Chondrocyte (in vitro differentiated cells): ENCODE measurements at regions not wholly inside any gene's neighbourhood (a gene's known extent, or its start where the extent isn't known, plus 50 kb on each side); places are given as distances from the start of the nearest gene placed in this dataset.
A peak's percentile ranks its signal among the peaks of the same experiment; 100 is the strongest.

Experiments
- DNase-seq: peaks from one replicate; pipeline ENCODE4 v3.0.0; 2021; ENCODE audit warnings: mixed read lengths, low spot score
- H3K27ac Mint-ChIP-seq: one replicate; pipeline ENCODE4 v1.8.0; 2021; ENCODE audit warnings: mild to moderate bottlenecking, moderate library complexity, mixed read lengths; ENCODE audit not compliant: unreplicated experiment
- H3K27me3 Mint-ChIP-seq: 2 replicates; pipeline ENCODE4 v1.8.0; 2021; ENCODE audit warnings: low read depth, mixed read lengths
- H3K36me3 Mint-ChIP-seq: 2 replicates; pipeline ENCODE4 v1.8.0; 2021; ENCODE audit warnings: low read depth, mixed read lengths
- H3K4me1 Mint-ChIP-seq: 2 replicates; pipeline ENCODE4 v1.8.0; 2021; ENCODE audit warnings: low read depth, mild to moderate bottlenecking, mixed read lengths
- H3K4me3 Mint-ChIP-seq: one replicate; pipeline ENCODE4 v1.8.0; 2021; ENCODE audit warnings: mild to moderate bottlenecking, moderate library complexity, mixed read lengths; ENCODE audit not compliant: unreplicated experiment
- H3K9me3 Mint-ChIP-seq: 2 replicates; pipeline ENCODE4 v1.8.0; 2021; ENCODE audit warnings: low read depth, mixed read lengths
- TF ChIP-seq, protein P1 (sequence below): fragments of 200-600 bp; sonication (generic); IDR thresholded peaks from 2 replicates; pipeline ENCODE4 v1.5.0; 2021; ENCODE audit warnings: antibody characterized with exemption, mild to moderate bottlenecking, moderate library complexity

DNA sequence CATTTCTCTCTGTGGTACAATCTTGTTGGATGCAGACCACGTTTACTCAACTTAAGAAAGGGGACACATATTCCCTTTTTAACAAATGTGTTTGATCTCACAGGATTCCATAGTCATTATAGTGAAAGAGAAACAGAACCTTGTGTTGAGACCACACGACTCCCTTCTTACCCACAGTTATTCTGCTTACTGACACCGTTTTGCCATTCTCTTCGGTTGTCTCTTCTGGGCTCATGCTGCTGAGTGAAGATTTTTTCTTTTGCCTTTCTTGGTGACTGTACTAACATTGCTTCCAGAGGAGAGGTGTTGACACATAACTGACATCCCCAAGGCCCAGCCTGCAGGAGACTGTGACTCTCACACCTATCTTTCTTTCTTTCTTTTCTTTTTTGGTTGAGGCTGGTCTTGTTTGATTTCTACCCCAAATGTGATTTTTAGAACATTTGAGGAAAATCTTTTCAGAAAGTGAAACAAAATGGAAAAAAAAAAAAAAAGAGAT, 61.2 kb upstream of the OTOGL start:
- H3K9me3 Mint-ChIP-seq: no peaks in the 10 kb centered on the region
- TF ChIP-seq, protein P1, sequence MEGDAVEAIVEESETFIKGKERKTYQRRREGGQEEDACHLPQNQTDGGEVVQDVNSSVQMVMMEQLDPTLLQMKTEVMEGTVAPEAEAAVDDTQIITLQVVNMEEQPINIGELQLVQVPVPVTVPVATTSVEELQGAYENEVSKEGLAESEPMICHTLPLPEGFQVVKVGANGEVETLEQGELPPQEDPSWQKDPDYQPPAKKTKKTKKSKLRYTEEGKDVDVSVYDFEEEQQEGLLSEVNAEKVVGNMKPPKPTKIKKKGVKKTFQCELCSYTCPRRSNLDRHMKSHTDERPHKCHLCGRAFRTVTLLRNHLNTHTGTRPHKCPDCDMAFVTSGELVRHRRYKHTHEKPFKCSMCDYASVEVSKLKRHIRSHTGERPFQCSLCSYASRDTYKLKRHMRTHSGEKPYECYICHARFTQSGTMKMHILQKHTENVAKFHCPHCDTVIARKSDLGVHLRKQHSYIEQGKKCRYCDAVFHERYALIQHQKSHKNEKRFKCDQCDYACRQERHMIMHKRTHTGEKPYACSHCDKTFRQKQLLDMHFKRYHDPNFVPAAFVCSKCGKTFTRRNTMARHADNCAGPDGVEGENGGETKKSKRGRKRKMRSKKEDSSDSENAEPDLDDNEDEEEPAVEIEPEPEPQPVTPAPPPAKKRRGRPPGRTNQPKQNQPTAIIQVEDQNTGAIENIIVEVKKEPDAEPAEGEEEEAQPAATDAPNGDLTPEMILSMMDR: no peak
- no peaks in the 10 kb centered on the region for H3K27me3 Mint-ChIP-seq
- no peak overlapping the region for H3K4me3 Mint-ChIP-seq
- H3K36me3 Mint-ChIP-seq: no peaks in the 10 kb centered on the region
- no peak for DNase-seq
- H3K27ac Mint-ChIP-seq: peak overlapping the region; percentile 28
- peaks cover 27% of the 10 kb centered on the region for H3K4me1 Mint-ChIP-seq

DNA sequence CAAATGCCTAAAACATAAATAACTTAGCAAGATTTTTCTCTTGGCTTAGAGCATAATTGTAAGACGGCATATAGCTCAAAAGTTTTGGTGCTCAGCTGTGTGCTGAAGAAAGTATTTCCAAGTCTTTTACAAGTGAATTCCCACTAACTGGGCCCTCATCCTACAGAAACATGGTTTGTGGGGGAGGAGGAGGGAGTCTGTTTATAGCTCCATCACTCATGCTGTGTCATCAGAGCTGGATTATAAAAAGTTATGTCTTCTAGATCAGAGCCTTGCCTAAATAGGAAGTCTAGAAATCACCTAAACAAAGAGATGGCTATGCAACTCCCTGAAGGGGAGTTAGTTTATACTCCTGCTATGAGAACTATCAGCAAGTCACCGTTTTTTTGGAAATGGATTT, 65.9 kb upstream of the OTOGL start:
- TF ChIP-seq, protein P1: no peak
- Mint-ChIP-seq H3K27ac (peak overlapping the region; percentile 91), H3K4me1 (peaks cover 33% of the 10 kb centered on the region), H3K27me3 (no peaks in the 10 kb centered on the region), H3K4me3 (no peak overlapping the region), H3K36me3 (no peaks in the 10 kb centered on the region), H3K9me3 (no peaks in the 10 kb centered on the region)
- DNase-seq: no peak

DNA sequence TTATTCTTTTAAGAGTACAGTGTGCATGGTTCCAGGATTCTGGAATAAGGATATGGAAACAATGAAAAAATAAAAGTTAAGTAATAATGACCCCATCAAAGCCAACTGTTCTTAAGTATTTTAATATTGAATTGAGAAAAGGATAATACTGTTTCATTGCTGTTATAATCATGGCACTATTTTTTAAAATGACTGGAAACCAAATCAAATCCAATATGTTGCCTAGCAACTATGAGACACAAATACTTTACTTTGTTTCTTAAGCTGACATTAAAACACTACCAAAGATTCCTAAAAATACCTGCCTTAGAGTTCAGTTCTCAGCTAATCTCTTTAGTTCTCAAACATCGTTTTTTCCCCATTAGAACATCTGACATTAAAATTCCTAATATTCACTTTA, 66.4 kb upstream of the OTOGL start:
- no peak overlapping the region for H3K4me3 Mint-ChIP-seq
- H3K9me3 Mint-ChIP-seq: no peaks in the 10 kb centered on the region
- no peaks in the 10 kb centered on the region for H3K36me3 Mint-ChIP-seq
- H3K27me3 Mint-ChIP-seq: no peaks in the 10 kb centered on the region
- H3K4me1 Mint-ChIP-seq: peaks cover 28% of the 10 kb centered on the region
- DNase-seq: no peak
- peak overlapping the region; percentile 91 for H3K27ac Mint-ChIP-seq
- TF ChIP-seq, protein P1: no peak

DNA sequence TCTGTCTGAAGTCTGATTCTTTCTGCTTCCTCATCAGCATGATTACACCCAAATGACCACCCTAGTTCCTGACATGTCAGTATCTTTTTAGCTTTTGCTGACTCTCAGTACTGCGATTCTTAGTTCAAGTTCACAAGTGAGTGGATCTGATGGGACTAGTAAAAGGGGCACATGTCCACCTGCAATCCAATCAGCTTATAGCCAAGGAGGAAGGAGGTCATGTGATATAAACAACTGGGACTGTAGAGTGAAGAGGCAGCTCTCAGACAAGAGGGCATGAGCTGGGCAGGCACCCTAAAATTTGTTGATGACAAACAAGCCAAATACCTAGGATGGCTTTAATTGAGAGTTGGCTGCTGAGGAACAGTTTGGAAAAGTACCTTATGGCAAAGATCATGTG, 68.1 kb upstream of the OTOGL start:
- Mint-ChIP-seq H3K36me3 (no peaks in the 10 kb centered on the region), H3K27ac (peak overlapping the region; percentile 13), H3K4me1 (peaks cover 27% of the 10 kb centered on the region), H3K4me3 (no peak overlapping the region), H3K9me3 (peaks cover 4% of the 10 kb centered on the region), H3K27me3 (no peaks in the 10 kb centered on the region)
- no peak for DNase-seq
- TF ChIP-seq, protein P1: no peak

DNA sequence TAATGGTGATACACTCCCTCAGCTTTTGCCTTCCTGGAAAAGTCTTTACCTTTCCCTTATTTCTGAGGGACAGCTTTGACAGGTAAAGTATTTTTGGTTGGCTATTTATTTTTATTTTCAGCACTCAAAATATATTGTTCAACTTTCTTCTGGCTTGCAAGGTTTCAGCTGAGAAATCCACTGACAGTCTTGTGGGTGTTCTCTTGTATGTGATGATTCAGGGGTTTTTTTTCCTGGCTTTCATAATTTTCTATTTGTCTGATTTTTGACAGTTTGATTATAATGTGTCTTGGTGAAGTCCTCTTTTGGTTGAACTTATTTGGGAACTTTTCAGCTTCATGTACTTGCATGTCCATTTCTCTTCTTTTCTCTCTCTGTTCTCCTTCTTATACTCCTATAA, 73.7 kb upstream of the OTOGL start:
- Mint-ChIP-seq H3K27me3 (no peaks in the 10 kb centered on the region), H3K27ac (no peak overlapping the region), H3K36me3 (peaks cover 12% of the 10 kb centered on the region), H3K9me3 (peaks cover 26% of the 10 kb centered on the region), H3K4me3 (no peak overlapping the region), H3K4me1 (no peaks in the 10 kb centered on the region)
- TF ChIP-seq, protein P1: no peak
- no peak for DNase-seq
